HL-60 (cell line): ENCODE measurements at regions not wholly inside any gene's neighbourhood (a gene's known extent, or its start where the extent isn't known, plus 50 kb on each side); places are given as distances from the start of the nearest gene placed in this dataset.

ENCODE experiments used
- DNase-seq, 2 experiments: peaks; one replicate each; pipeline ENCODE4 v3.0.0-alpha.2; 2010 to 2020; ENCODE audit warnings: low read depth in 1 of 2, low spot score in 1 of 2
- H3K27ac ChIP-seq: fragments of 250-450 bp; sonication (Bioruptor Pico); replicated peaks from 2 replicates; pipeline ENCODE4 v1.5.1; 2020; ENCODE audit warnings: mild to moderate bottlenecking, moderate library complexity
- H3K27me3 ChIP-seq: fragments of 250-450 bp; sonication (Bioruptor Pico); 2 replicates; pipeline ENCODE4 v1.5.1; 2021; ENCODE audit warnings: mild to moderate bottlenecking, moderate library complexity; ENCODE audit not compliant: insufficient read depth, poor library complexity, severe bottlenecking
- H3K4me3 ChIP-seq: replicated peaks from 2 replicates; pipeline ENCODE4 v1.5.1; 2011; ENCODE audit warnings: mild to moderate bottlenecking, control low read depth, low read length; ENCODE audit not compliant: insufficient read depth
- GABPA ChIP-seq: IDR thresholded peaks from 2 replicates; pipeline ENCODE4 v1.6.1; 2012; ENCODE audit warnings: low read depth
- POLR2AphosphoS5 ChIP-seq: IDR thresholded peaks from 2 replicates; pipeline ENCODE4 v1.6.1; 2012; ENCODE audit warnings: low read depth
- REST ChIP-seq: IDR thresholded peaks from 2 replicates; pipeline ENCODE4 v1.6.1; 2012; ENCODE audit warnings: low read depth; ENCODE audit not compliant: insufficient replicate concordance
- SPI1 ChIP-seq: IDR thresholded peaks from 2 replicates; pipeline ENCODE4 v1.6.1; 2012; ENCODE audit warnings: low read depth, mild to moderate bottlenecking, borderline replicate concordance
- TF ChIP-seq, protein P1 (sequence below): IDR thresholded peaks from one replicate; pipeline ENCODE4 v1.5.1; 2011; ENCODE audit warnings: low read length, control low read depth, inconsistent platforms; ENCODE audit not compliant: insufficient read depth

GRCh38 chr3:70737666-70738290 lies 425.3 kb upstream of the MDFIC2 start:
- no peak overlapping the region for H3K27ac ChIP-seq
- H3K4me3 ChIP-seq = no peak overlapping the region
- TF ChIP-seq POLR2AphosphoS5 (no peak), GABPA (no peak), SPI1 (no peak), REST (no peak)
- TF ChIP-seq, protein P1, sequence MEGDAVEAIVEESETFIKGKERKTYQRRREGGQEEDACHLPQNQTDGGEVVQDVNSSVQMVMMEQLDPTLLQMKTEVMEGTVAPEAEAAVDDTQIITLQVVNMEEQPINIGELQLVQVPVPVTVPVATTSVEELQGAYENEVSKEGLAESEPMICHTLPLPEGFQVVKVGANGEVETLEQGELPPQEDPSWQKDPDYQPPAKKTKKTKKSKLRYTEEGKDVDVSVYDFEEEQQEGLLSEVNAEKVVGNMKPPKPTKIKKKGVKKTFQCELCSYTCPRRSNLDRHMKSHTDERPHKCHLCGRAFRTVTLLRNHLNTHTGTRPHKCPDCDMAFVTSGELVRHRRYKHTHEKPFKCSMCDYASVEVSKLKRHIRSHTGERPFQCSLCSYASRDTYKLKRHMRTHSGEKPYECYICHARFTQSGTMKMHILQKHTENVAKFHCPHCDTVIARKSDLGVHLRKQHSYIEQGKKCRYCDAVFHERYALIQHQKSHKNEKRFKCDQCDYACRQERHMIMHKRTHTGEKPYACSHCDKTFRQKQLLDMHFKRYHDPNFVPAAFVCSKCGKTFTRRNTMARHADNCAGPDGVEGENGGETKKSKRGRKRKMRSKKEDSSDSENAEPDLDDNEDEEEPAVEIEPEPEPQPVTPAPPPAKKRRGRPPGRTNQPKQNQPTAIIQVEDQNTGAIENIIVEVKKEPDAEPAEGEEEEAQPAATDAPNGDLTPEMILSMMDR = no peak
- no peak for DNase-seq
- no peaks in the 10 kb centered on the region for H3K27me3 ChIP-seq

GRCh38 chr3:70736009-70736408 lies 423.6 kb upstream of the MDFIC2 start:
- Histone ChIP-seq H3K27me3 (no peaks in the 10 kb centered on the region), H3K27ac (no peak overlapping the region), H3K4me3 (no peak overlapping the region)
- TF ChIP-seq POLR2AphosphoS5 = no peak
- no peak for TF ChIP-seq REST
- TF ChIP-seq SPI1 = no peak
- no peak for TF ChIP-seq GABPA
- TF ChIP-seq, protein P1 = no peak
- no peak for DNase-seq

DNA sequence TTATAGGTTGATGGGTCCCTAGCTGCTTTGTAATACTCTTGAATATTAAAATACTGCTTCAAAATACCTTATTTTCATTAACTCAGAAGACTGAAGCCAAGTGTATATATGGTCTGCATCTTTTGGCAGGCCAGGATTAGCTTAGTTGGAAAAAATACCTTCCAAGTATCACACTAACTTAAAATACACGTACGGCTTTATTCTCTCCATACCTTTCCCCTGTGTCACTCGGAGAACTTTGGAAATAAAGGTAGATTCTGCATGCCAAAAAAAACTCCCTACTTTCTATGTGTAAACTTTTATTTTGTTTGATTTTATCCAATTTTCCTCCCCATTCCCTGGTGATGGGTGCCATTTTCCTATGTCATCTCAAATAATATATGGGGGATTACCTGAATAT lies 422.3 kb upstream of the MDFIC2 start:
- no peak for DNase-seq
- Histone ChIP-seq H3K27me3 (no peaks in the 10 kb centered on the region), H3K27ac (no peak overlapping the region), H3K4me3 (no peak overlapping the region)
- TF ChIP-seq SPI1 (no peak), GABPA (no peak), REST (no peak), POLR2AphosphoS5 (no peak)
- TF ChIP-seq, protein P1 = no peak
